ENCODE measurements at regions not wholly inside any gene's neighbourhood (a gene's known extent, or its start where the extent isn't known, plus 50 kb on each side); places are given as distances from the start of the nearest gene placed in this dataset.

GRCh38 chr12:33942172-33942571 is 80.1 kb upstream of the ALG10 start:
- H3K4me3 ChIP-seq (ENCODE audit: low read depth in 2 of 2, low read length in 1 of 2), result no peak overlapping the region
- H3K4me1 ChIP-seq (ENCODE audit: control insufficient read depth in 1 of 2, insufficient read depth in 2 of 2, low read depth in 1 of 2, low read length in 1 of 2), result no peaks in the 10 kb centered on the region
- no peak for DNase-seq
- WGBS (ENCODE audit: low lambda C conversion rate), result 3% methylated on average over 3 of the region's 3 CpGs
- H3K36me3 ChIP-seq (replicated peaks in 1 of 2; ENCODE audit: control insufficient read depth in 1 of 2, insufficient read depth in 2 of 2, low read length in 1 of 2), result no peaks in the 10 kb centered on the region
- H2AFZ ChIP-seq (ENCODE audit: low read depth), result no peak overlapping the region
- ChIA-PET CTCF (interaction anchor here (0.6 kb wide), 1 partner anchor 57 kb away, joined by 3 read pairs; no protein-coding TSS in a partner anchor), POLR2A (no interaction called here)
- H3K4me2 ChIP-seq, result no peak overlapping the region
- no peaks in the 10 kb centered on the region for H3F3A ChIP-seq (replicated peaks; ENCODE audit: insufficient read depth)
- H3K27me3 ChIP-seq (ENCODE audit: insufficient read depth), result no peaks in the 10 kb centered on the region
- no peaks in the 10 kb centered on the region for H3K9me2 ChIP-seq
- no peak overlapping the region for H3K9ac ChIP-seq
- H3K27ac ChIP-seq (ENCODE audit: low read depth in 2 of 2, low read length in 1 of 2), result no peak overlapping the region
- H3K79me2 ChIP-seq (ENCODE audit: insufficient read depth), result no peaks in the 10 kb centered on the region
- H3K9me3 ChIP-seq, result no peaks in the 10 kb centered on the region
- peak; percentile 14; the same call in 1 of the 2 replicates for TF ChIP-seq CTCF (IDR thresholded peaks at IDR 0.05)
- no peak for TF ChIP-seq FOSL2 (IDR thresholded peaks at IDR 0.05; ENCODE audit: borderline replicate concordance, low read depth)
- TF ChIP-seq USF2 (IDR thresholded peaks at IDR 0.05; ENCODE audit: borderline replicate concordance, low read depth, low read length), result no peak
- no peak for TF ChIP-seq JUND (IDR thresholded peaks at IDR 0.05)
- no peak for TF ChIP-seq RXRA (IDR thresholded peaks at IDR 0.05; ENCODE audit: borderline replicate concordance, low read depth)
- no peaks in the 10 kb centered on the region for H4K20me1 ChIP-seq (ENCODE audit: insufficient read depth)

- H3K36me3 ChIP-seq (replicated peaks in 1 of 2; ENCODE audit: control insufficient read depth in 1 of 2, insufficient read depth in 2 of 2, low read length in 1 of 2), result no peaks in the 10 kb centered on the region
- H3K27ac ChIP-seq (ENCODE audit: low read depth in 2 of 2, low read length in 1 of 2), result no peak overlapping the region
- H2AFZ ChIP-seq (ENCODE audit: low read depth), result no peak overlapping the region
- WGBS (ENCODE audit: low lambda C conversion rate), result 53% methylated on average over 3 of the region's 3 CpGs
- no peaks in the 10 kb centered on the region for H3K79me2 ChIP-seq (ENCODE audit: insufficient read depth)
- no peaks in the 10 kb centered on the region for H3F3A ChIP-seq (replicated peaks; ENCODE audit: insufficient read depth)
- H3K9ac ChIP-seq, result no peak overlapping the region
- DNase-seq, result no peak
- no peak overlapping the region for H3K4me2 ChIP-seq
- H3K4me3 ChIP-seq (ENCODE audit: low read depth in 2 of 2, low read length in 1 of 2), result no peak overlapping the region
- H3K9me3 ChIP-seq, result no peaks in the 10 kb centered on the region
- no peaks in the 10 kb centered on the region for H3K4me1 ChIP-seq (ENCODE audit: control insufficient read depth in 1 of 2, insufficient read depth in 2 of 2, low read depth in 1 of 2, low read length in 1 of 2)
- ChIA-PET POLR2A (no interaction called here), CTCF (no interaction called here)
- H4K20me1 ChIP-seq (ENCODE audit: insufficient read depth), result no peaks in the 10 kb centered on the region
- H3K27me3 ChIP-seq (ENCODE audit: insufficient read depth), result no peaks in the 10 kb centered on the region
- H3K9me2 ChIP-seq, result no peaks in the 10 kb centered on the region
- TF ChIP-seq SIN3A (IDR thresholded peaks at IDR 0.05; ENCODE audit: borderline replicate concordance, low read depth, low read length) (no peak), PBX3 (IDR thresholded peaks at IDR 0.05) (no peak), CHD2 (IDR thresholded peaks at IDR 0.05; ENCODE audit: low read length, partially characterized antibody) (no peak), CTCF (IDR thresholded peaks at IDR 0.05) (no peak), YY1 (IDR thresholded peaks at IDR 0.05; ENCODE audit: low read depth) (no peak), FOXJ3 (CRISPR knock-in tag; IDR thresholded peaks at IDR 0.05) (no peak), NFIC (IDR thresholded peaks at IDR 0.05; ENCODE audit: borderline replicate concordance) (no peak), FOXM1 (IDR thresholded peaks at IDR 0.05; ENCODE audit: low read depth) (no peak), JUND (IDR thresholded peaks at IDR 0.05) (no peak), REST (IDR thresholded peaks at IDR 0.05; ENCODE audit: low read depth, low read length) (no peak), ZBTB33 (IDR thresholded peaks at IDR 0.05; ENCODE audit: borderline replicate concordance, low read depth) (no peak)
Measured at GRCh38 chr12:33944703-33945437, 77.4 kb upstream of the ALG10 start.
